Activated CD4-positive, alpha-beta T cell treated with anti-CD3 and anti-CD28 coated beads, Interleukin-10, Interleukin-2, amounts not matched to agents 100 ng/mL and 50 ng/mL, durations not matched to agents 16 hours and 8 hours (primary cell): ENCODE measurements at regions not wholly inside any gene's neighbourhood (a gene's known extent, or its start where the extent isn't known, plus 50 kb on each side); places are given as distances from the start of the nearest gene placed in this dataset.
"Not testable (repeated sequence)": the region's sequence is repeated elsewhere in the genome, so short reads cannot be mapped to it uniquely, and the experiment has no call there.

Source experiments
- DNase-seq: peaks from one replicate; pipeline ENCODE4 v3.0.0-alpha.2; 2020

GRCh38 chr2:89756616-89757015 lies 1065.1 kb downstream of the RPIA start:
- DNase-seq = not testable (repeated sequence)

DNA sequence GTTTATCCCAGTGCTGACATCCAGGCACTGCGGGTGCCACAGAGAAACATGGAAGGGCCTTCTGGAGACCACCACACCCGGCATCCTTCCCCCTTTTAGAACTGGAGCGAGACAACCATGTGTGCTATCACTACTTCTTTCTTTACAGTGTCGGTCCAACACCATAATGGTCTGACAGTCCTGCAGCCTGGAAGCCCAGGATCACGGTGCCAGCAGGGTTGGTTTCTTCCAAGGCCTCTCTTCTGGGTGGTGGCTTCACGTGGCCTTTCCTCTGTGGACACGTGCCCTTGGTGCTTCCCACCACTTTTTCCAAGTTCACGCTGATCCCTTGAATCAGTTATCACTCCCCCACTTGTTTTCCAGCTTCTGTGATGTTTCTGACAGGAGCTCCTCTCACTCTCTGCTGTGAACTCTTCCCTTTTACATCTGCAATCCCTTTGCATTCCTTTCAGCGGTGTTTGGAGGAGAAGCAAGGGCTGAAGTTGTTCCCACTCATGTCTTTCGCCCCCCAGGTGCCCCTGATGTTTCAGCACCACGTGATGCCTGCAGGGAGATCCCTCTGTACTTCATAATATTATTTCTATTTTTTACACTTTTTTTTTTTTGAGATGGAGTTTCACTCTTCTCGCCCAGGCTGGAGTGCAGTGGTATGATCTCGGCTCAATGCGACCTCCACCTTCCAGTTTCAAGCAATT lies 1067.0 kb downstream of the RPIA start:
- DNase-seq = not testable (repeated sequence)

- not testable (repeated sequence) for DNase-seq
These were observed 1069.3 kb downstream of the RPIA start for GRCh38 chr2:89760762-89761161.

GRCh38 chr2:89761171-89761570 lies 1069.7 kb downstream of the RPIA start:
- DNase-seq = not testable (repeated sequence)

DNA sequence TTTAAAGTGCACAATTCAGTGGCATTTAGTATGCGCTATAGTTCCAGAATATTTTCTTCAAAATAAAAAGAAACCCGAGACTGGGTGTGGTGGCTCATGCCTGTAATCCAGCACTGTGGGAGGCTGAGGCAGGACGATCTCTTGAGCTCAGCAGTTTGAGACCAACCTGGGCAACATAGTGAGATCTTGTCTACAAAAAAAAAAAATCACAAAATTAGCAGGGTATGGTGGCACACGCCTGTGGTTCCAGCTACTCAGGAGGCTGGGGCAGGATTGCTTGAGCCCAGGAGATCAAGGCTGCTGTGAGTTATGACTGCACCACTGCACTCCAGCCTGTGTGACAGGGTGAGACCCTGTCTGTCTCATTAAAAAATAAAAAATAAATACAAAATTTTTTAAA lies 1070.4 kb downstream of the RPIA start:
- not testable (repeated sequence) for DNase-seq

DNA sequence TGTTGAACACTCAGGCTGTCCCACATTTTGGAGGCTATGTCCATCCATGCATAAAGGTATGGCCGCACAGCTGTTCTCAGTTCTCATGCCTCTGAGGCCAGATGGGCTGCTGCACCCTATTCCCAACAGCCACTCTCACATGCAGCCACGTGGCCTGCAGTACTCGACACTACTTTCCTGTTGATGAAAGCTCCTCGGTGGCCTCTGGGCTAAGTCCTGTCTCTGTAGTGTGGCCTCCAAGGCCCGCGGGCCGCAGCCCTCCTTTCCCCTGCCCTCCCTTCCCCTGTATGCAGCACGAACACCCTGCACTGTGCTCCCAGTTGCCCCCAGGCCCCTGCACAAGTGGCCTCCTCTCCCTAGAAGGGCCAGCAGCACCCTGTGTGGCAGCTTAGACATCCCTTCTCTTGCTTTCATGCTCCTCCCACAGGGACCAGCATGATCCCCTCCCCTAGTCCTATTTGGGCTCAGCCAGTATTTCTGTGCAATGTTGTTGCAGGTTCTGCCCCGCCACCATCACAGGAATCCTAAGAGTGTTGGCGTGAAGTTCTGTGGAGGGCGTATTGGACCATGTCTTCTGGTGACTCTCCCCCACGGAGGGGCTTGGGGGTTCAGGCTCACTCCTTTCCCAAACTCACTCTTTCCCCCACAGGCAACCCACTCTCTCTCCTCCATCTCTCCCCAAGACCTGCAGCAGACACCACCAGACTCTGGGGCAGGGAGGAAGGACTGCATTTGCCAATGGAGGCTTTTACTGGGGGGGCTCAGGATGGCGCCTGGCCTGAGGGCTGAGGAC lies 1071.2 kb downstream of the RPIA start:
- not testable (repeated sequence) for DNase-seq

DNA sequence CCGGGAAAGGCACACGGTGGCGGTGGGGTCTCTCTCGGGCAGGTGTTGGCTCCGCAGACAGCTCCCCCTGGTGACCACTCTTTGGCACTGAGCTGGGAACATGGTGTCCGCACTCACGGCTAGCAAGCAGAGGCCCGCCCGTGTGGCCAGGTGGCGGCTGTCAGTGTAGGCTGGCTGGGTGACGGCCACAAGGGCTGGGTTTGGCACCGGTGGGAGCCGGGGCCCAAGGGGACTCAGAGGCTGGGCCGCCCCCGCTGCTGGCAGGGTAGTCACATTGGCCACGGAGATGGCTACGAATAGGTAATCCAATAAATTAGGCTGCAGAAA lies 1071.7 kb downstream of the RPIA start:
- no peak for DNase-seq

DNA sequence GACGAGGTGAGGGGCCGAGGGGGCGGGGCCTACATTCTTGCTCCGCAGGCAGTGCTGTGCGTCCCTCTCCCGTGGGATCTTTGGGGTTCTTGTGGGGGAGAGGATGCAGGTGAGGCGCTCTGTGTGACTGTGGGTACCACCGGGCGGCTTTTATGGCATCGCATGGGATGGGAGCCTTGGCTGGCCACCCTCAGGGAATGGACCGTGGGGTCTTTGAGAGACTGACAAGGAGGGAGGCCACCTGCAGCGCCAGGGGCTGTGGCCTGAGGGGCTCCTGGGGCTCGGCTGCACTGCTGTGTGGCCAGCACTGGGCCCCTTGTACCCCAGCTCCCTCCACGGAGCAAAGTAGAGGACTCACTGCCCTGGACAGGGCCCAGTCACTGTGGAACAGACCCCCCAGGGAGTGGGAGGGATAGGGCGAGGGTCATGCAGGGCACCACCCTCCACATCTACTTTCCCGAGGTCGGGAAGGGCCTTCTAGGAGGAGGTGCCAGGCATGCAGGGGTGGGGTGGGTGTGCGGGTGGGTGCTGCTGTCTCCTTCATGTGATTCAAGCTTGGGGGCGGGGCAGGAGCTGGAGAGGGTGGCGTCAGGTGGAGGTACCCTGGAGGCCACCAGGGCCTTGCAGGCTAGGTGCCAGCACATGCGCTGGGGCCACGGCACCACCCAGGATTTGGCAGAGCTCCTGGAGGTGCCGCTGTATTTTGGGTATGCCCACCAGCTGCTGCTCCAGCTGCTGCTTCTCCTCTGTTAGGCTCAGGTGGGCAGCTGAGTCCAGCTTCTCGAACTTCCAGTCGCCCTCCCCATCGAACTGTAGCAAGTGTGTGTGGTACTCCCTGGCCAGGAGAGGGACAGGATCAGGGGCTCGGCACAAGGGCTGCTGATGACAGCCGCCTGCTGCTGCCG lies 1072.4 kb downstream of the RPIA start:
- no peak for DNase-seq

GRCh38 chr2:89764571-89765360 lies 1073.3 kb downstream of the RPIA start:
- DNase-seq = not testable (repeated sequence)

GRCh38 chr2:89765361-89765718 lies 1073.9 kb downstream of the RPIA start:
- DNase-seq = not testable (repeated sequence)

GRCh38 chr2:89766141-89766990 lies 1074.9 kb downstream of the RPIA start:
- not testable (repeated sequence) for DNase-seq

DNA sequence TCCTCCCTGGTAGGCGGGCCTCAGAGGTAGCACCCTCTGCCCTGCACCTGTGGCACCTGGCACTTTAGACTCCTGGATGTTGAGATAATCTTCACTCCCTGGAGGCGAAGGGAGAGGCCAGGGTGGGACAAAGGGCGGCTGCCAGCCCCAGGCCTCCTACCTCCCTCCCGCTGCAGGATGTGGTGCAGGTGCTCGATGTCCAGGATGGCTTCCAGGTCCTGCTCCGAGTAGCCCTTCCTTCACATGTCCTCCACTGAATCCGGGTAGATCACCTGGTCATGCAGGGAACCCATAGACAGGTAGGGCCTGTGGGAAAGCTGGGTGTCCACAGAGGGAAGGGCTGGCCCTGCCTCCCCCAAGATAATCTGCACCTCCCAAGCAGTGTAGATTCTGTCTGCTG lies 1075.6 kb downstream of the RPIA start:
- not testable (repeated sequence) for DNase-seq

- DNase-seq = no peak
These were observed 1076.3 kb downstream of the RPIA start for GRCh38 chr2:89767572-89768435.

- DNase-seq = no peak
These were observed 1084.4 kb downstream of the RPIA start for GRCh38 chr2:89775885-89776284.

DNA sequence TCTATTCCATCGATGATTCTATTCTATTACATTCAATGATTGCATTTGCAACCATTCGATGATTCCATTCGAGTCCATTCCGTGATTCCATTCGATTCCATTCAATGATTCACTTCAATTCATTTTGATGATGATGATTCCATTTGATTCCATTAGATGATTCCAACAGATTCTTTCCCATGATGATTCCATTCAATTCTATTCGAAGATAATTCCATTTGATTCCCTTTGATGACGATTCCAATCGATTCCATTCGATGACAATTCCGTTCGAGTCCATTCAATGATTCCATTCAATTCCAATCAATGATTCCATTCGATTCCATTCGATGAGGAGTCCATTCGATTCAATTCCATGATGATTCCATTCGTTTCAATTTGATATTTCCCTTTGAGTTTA lies 1088.8 kb downstream of the RPIA start:
- DNase-seq = no peak

GRCh38 chr2:89781962-89782361 lies 1090.5 kb downstream of the RPIA start:
- DNase-seq = no peak

DNA sequence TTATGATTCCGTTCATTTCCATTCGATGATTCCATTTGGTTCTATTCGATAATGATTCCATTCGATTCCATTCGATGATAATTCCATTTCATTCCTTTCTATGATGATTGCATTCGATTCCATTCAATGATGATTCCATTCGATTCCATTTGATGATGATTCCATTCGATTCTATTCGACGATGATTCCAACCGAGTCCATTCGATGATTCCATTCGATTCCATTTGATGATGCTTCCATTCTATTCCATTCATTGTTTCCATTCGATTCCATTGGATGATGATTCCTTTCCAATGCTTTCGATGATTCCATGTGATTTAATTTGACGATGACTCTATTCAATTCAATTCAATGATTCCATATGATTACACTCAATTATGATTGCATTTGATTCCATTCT lies 1093.5 kb downstream of the RPIA start:
- no peak for DNase-seq

- DNase-seq = not testable (repeated sequence)
These were observed 1094.1 kb downstream of the RPIA start for GRCh38 chr2:89785528-89785927.

- not testable (repeated sequence) for DNase-seq
These were observed 1095.2 kb downstream of the RPIA start for GRCh38 chr2:89786642-89787041.

- not testable (repeated sequence) for DNase-seq
These were observed 1104.1 kb downstream of the RPIA start for GRCh38 chr2:89795530-89795929.
